Activated T-cell treated with anti-CD3 and anti-CD28 coated beads, Interleukin-2, amount 50 U/mL, for 1 hour (primary cell): ENCODE measurements at regions not wholly inside any gene's neighbourhood (a gene's known extent, or its start where the extent isn't known, plus 50 kb on each side); places are given as distances from the start of the nearest gene placed in this dataset.

Source experiments
- DNase-seq: peaks from one replicate; pipeline ENCODE4 v3.0.0-alpha.2; 2020

- no peak for DNase-seq
These were observed 77.0 kb downstream of the SLC25A47 start for GRCh38 chr14:100400115-100400514.

- DNase-seq: no peak
These were observed 78.0 kb downstream of the SLC25A47 start for GRCh38 chr14:100401031-100401692.

- no peak for DNase-seq
These were observed 78.7 kb downstream of the SLC25A47 start for GRCh38 chr14:100401792-100402191.

GRCh38 chr14:100402631-100403030 is 79.5 kb downstream of the SLC25A47 start:
- no peak for DNase-seq

GRCh38 chr14:100403105-100403504 is 80.0 kb downstream of the SLC25A47 start:
- DNase-seq: no peak

DNA sequence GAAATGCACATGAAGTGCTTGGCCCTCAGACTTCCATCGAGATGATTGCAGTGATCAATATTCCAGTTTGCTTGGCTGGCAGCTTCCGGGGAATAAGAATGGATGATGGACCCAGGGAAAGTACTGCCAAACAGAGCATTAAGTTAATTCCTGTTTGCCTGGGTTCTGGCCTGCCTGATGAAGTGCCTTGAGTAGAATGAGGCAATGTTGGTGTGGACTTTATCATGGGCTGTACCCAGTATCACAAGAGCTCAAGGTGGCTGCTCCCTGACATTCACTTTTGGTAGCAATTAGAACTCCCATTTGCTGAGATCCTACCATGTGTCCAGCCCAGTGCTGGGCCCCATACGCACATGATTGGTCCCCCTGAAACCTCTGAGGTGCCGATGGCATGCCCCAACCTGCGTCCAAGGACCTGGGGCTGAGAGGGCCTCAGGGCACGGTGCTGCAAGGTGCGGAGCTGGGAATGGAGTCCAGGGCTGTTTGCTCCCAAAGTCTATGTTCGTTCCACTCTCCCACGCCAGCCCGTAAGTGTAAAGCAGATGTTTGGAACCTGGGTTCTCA is 80.7 kb downstream of the SLC25A47 start:
- DNase-seq: no peak

GRCh38 chr14:100404419-100404818 is 81.3 kb downstream of the SLC25A47 start:
- DNase-seq: no peak

- no peak for DNase-seq
These were observed 82.8 kb downstream of the SLC25A47 start for GRCh38 chr14:100405760-100406455.

GRCh38 chr14:100406505-100407131 is 83.5 kb downstream of the SLC25A47 start:
- DNase-seq: peak; percentile 32

DNA sequence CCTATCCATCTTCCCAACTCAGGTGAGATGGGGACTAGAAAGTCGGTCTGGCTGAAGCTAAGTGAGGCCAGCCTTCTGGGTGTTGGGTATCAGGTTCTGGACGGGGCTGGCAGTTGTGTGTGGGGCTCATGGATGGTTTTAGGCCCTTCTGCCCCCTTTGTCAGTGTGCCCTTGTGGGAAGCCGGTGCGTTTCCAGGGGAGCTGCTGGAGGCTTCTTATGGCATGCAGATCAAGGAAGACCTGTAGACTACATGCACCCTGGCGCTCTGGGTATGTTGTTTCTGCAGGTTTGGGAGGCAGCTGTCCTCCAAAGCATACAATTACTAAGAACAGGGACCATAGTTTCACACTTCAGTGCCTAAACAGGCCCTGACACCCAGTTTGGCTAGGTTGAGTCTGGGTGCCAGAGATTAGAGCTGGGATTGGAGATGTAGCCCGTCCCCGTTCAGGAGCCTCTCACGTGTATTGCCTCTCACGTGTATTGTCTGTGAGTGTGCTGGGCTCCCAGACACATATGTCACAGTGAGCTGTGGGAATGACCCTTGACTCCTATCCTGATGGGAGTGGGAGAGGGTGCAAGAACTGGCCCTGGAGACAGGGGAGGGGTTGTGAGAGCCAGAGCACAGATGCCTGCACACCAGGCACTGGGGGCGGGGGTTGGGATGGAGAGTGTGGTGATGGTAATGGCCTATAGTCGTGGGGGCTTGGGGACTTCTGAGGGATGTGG is 84.4 kb downstream of the SLC25A47 start:
- DNase-seq: no peak

DNA sequence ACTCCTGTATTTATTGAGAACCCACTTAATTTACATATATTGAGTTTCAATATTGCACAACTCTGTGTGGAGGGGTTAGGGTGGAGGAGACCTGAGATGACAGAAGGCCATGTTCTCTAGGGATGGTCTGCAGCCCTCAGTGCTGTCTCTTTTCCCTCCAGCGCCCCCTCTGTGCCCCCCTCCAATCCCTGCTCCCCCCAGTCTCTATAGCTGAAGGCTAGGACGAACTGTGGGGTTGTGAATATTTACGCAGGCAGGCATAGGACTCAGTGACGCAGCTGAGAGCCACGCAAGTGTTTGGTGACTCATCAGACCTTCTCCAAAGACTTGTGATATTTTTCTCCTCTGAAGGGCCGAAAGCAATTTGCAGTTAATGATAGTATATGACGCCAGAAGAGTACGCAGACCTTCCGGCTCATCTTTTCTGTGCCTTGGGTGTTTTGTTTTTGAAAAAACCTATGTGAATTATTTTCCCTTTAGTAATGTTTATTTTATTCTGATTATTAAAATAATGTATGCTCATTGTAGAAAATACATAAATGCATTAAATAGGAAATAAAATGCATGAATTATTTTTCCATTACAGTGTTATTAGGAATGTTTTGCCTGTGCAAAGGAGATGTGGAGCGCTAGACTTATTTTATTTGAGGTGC is 85.3 kb downstream of the SLC25A47 start:
- no peak for DNase-seq

- DNase-seq: no peak
These were observed 85.8 kb downstream of the SLC25A47 start for GRCh38 chr14:100409003-100409360.

GRCh38 chr14:100409651-100410050 is 86.5 kb downstream of the SLC25A47 start:
- no peak for DNase-seq

GRCh38 chr14:100410056-100410565 is 87.0 kb downstream of the SLC25A47 start:
- no peak for DNase-seq

DNA sequence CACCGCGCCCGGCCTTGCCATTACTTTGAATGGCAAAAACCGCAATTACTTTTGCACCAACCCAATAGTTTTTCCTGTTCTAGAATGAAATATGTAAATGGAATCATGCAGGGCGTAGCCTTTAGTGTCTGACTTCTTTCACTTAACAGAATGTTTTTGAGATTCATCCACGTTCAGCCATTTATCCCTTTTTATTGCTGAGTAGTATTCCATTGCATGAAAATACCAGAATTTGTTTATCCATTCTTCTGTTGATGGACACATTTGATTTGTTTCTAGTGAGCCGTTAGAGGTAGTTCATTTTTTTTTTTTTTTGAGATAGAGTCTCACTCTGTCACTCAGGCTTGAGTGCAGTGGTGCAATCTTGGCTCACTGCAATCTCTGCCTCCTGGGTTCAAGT is 90.6 kb downstream of the SLC25A47 start:
- no peak for DNase-seq

- DNase-seq: no peak
These were observed 92.1 kb downstream of the SLC25A47 start for GRCh38 chr14:100415226-100415625.

- DNase-seq: no peak
These were observed 93.0 kb downstream of the SLC25A47 start for GRCh38 chr14:100416081-100416680.

- no peak for DNase-seq
These were observed 94.1 kb downstream of the SLC25A47 start for GRCh38 chr14:100416921-100417860.

- DNase-seq: no peak
These were observed 96.7 kb downstream of the SLC25A47 start for GRCh38 chr14:100419856-100420255.

GRCh38 chr14:100421756-100422470 is 98.8 kb downstream of the SLC25A47 start:
- DNase-seq: no peak
